ENCODE measurements at regions not wholly inside any gene's neighbourhood (a gene's known extent, or its start where the extent isn't known, plus 50 kb on each side); places are given as distances from the start of the nearest gene placed in this dataset.

- no peak for DNase-seq
- Mint-ChIP-seq H3K4me3 (no peak overlapping the region), H3K27ac (no peak overlapping the region), H3K36me3 (ENCODE audit: insufficient read depth in 1 of 3, low read depth in 3 of 3) (no peaks in the 10 kb centered on the region), H3K4me1 (peaks cover 3 to 5% of the 10 kb centered on the region in 2 experiments; a peak in 3 of 4 replicates), H3K27me3 (ENCODE audit: low read depth) (peaks cover 3% of the 10 kb centered on the region), H3K9me3 (no peaks in the 10 kb centered on the region)
- Histone ChIP-seq H2AK5ac (ENCODE audit: insufficient read length, low read length) (no peak overlapping the region), H3K4me2 (ENCODE audit: insufficient read depth, insufficient read length, low read length) (no peak overlapping the region), H3K18ac (ENCODE audit: insufficient read length, low read depth, low read length) (no peak overlapping the region), H3K27me3 (ENCODE audit: insufficient read depth, low read length) (no peaks in the 10 kb centered on the region), H3K79me2 (ENCODE audit: insufficient read depth, low read length) (no peaks in the 10 kb centered on the region), H3K23ac (ENCODE audit: insufficient read length, low read depth, low read length) (no peak overlapping the region), H3K4me1 (ENCODE audit: insufficient read depth, low read length) (no peaks in the 10 kb centered on the region), H3K27ac (ENCODE audit: insufficient read length, low read depth, low read length) (no peak overlapping the region), H3K4ac (ENCODE audit: low read depth, low read length) (no peak overlapping the region), H3K79me1 (ENCODE audit: insufficient read depth, low read depth, low read length, poor library complexity, severe bottlenecking) (no peaks in the 10 kb centered on the region), H3K14ac (ENCODE audit: insufficient read depth, low read length) (no peak overlapping the region), H4K20me1 (ENCODE audit: control insufficient read depth, insufficient read depth, insufficient read length) (no peaks in the 10 kb centered on the region), H3T11ph (ENCODE audit: low read length) (no peak overlapping the region), H2AFZ (ENCODE audit: low read length) (no peak overlapping the region), H2BK120ac (ENCODE audit: low read depth, low read length, poor library complexity, severe bottlenecking) (no peak overlapping the region), H4K5ac (ENCODE audit: insufficient read length, low read depth, low read length) (no peak overlapping the region), H2BK5ac (ENCODE audit: insufficient read length, low read length) (no peak overlapping the region), H2BK20ac (ENCODE audit: low read depth, low read length, poor library complexity, severe bottlenecking) (no peak overlapping the region), H2BK12ac (ENCODE audit: insufficient read length, low read depth, low read length) (no peak overlapping the region), H3K23me2 (ENCODE audit: insufficient read length, low read depth, low read length, poor library complexity, severe bottlenecking) (no peaks in the 10 kb centered on the region), H4K91ac (ENCODE audit: insufficient read length, low read depth, low read length) (no peak overlapping the region), H3K9me3 (ENCODE audit: control insufficient read depth, low read depth, low read length) (no peaks in the 10 kb centered on the region), H3K9ac (ENCODE audit: extremely low read depth, insufficient read length, low read length) (no peak overlapping the region), H2BK15ac (ENCODE audit: low read depth, low read length) (no peak overlapping the region), H3K56ac (ENCODE audit: insufficient read length, low read depth, low read length) (no peak overlapping the region), H4K8ac (replicated peaks; ENCODE audit: insufficient read length, low read depth, low read length) (no peak overlapping the region)
- no peak for TF ChIP-seq CTCF (conservative IDR thresholded peaks at IDR 0.05)
- WGBS (ENCODE audit: extremely low coverage, insufficient read length, low lambda C conversion rate) = no CpG with 5 or more reads among the region's 5 CpGs
These were observed 286.9 kb downstream of the UACA start for GRCh38 chr15:70476441-70476840.
